ENCODE measurements at regions not wholly inside any gene's neighbourhood (a gene's known extent, or its start where the extent isn't known, plus 50 kb on each side); places are given as distances from the start of the nearest gene placed in this dataset.

DNA sequence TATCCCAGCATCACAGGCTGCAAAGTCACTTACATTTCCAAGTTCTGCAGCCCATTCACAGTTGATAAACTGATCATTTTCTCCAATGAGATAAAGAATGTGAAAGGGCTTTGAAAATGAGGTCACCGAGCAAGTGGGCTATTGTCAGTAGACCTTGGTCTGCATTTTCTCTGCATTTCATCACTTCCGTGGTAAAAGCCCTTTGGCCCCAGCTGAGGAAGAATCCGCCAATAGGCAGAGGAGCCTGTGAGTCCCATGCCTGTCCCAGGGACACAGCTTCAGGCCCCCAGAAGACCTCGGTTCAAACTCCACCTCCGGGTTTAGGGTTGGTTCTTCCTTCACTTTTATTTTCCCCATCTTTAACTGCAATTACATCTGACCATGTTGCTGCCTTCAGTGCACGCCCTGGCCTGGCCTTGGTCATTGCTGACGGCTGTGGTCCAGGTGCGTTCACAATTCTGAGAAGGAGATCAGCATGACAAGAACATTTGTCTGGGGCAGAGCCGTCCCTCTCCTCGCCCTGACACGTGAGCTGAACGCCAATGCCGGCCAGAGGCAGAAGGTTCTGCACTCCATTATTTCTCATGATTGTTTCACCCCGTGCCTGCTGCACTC, 292.5 kb downstream of the TCERG1L start:
- intact Hi-C loops (cut with DNase I; ENCODE audit: low total_unique reads) = no loop called here

DNA sequence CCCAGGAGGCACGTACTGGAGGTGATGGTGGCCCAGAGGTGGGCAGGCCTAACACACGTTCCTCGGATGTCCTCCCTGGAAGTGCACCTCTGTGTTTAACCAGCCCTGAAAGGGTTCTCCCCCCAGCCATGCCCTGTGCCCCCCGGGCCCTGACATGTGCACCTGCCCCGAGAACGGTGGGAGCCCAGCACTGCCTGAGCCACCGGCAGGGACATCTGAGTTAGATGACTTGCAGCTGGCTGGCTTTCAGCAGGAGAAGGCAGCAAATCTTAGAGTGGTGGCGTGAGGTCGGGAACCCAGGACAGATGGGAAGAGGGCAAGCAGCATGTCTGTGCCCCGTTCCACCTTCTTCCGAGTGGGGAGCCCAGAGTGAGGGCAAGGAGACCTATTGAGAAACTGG, 291.8 kb downstream of the TCERG1L start:
- peak in 1 of 2 donors; percentile 45 for DNase-seq (ENCODE audit: low spot score in 2 of 2)
- intact Hi-C loops (cut with DNase I; ENCODE audit: low total_unique reads) = loop anchor here (1.0 kb wide), 1 partner anchor 24 kb away; no protein-coding TSS in a partner anchor

More for the DNA sequence above, 292.5 kb downstream of the TCERG1L start:
- Histone ChIP-seq H3K9me3 (no peaks in the 10 kb centered on the region), H3K27me3 (peaks cover 0 to 26% of the 10 kb centered on the region in 2 donors), H3K27ac (no peak overlapping the region), H3K4me1 (no peaks in the 10 kb centered on the region), H3K36me3 (no peaks in the 10 kb centered on the region), H3K4me3 (no peak overlapping the region)
- DNase-seq (ENCODE audit: low spot score in 2 of 2) = no peak
- TF ChIP-seq POLR2AphosphoS5 (IDR thresholded peaks at IDR 0.05) (no peak), POLR2A (IDR thresholded peaks at IDR 0.05) (no peak)
- TF ChIP-seq, protein P1, sequence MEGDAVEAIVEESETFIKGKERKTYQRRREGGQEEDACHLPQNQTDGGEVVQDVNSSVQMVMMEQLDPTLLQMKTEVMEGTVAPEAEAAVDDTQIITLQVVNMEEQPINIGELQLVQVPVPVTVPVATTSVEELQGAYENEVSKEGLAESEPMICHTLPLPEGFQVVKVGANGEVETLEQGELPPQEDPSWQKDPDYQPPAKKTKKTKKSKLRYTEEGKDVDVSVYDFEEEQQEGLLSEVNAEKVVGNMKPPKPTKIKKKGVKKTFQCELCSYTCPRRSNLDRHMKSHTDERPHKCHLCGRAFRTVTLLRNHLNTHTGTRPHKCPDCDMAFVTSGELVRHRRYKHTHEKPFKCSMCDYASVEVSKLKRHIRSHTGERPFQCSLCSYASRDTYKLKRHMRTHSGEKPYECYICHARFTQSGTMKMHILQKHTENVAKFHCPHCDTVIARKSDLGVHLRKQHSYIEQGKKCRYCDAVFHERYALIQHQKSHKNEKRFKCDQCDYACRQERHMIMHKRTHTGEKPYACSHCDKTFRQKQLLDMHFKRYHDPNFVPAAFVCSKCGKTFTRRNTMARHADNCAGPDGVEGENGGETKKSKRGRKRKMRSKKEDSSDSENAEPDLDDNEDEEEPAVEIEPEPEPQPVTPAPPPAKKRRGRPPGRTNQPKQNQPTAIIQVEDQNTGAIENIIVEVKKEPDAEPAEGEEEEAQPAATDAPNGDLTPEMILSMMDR (IDR thresholded peaks at IDR 0.05) = no peak

GRCh38 chr10:131020775-131021174, 290.7 kb downstream of the TCERG1L start:
- H3K9me3 ChIP-seq = no peaks in the 10 kb centered on the region
- H3K4me3 ChIP-seq = no peak overlapping the region
- H3K27ac ChIP-seq = no peak overlapping the region
- TF ChIP-seq, protein P1 (IDR thresholded peaks at IDR 0.05) = no peak
- TF ChIP-seq POLR2AphosphoS5 (IDR thresholded peaks at IDR 0.05) = no peak
- TF ChIP-seq POLR2A (IDR thresholded peaks at IDR 0.05) = no peak
- no peaks in the 10 kb centered on the region for H3K4me1 ChIP-seq
- intact Hi-C loops (cut with DNase I; ENCODE audit: low total_unique reads) = loop anchor here (1.0 kb wide), 1 partner anchor 23 kb away; no protein-coding TSS in a partner anchor
- no peak for DNase-seq (ENCODE audit: low spot score in 2 of 2)
- H3K27me3 ChIP-seq = peaks cover 0 to 24% of the 10 kb centered on the region in 2 donors
- no peaks in the 10 kb centered on the region for H3K36me3 ChIP-seq

More for the DNA sequence above, 291.8 kb downstream of the TCERG1L start:
- Histone ChIP-seq H3K4me3 (no peak overlapping the region), H3K27me3 (peaks cover 0 to 26% of the 10 kb centered on the region in 2 donors), H3K36me3 (no peaks in the 10 kb centered on the region), H3K4me1 (no peaks in the 10 kb centered on the region), H3K27ac (no peak overlapping the region), H3K9me3 (no peaks in the 10 kb centered on the region)
- TF ChIP-seq POLR2A (IDR thresholded peaks at IDR 0.05) = no peak

GRCh38 chr10:131021246-131021895, 290.1 kb downstream of the TCERG1L start:
- Histone ChIP-seq H3K36me3 (no peaks in the 10 kb centered on the region), H3K27ac (no peak overlapping the region), H3K9me3 (no peaks in the 10 kb centered on the region), H3K4me3 (no peak overlapping the region), H3K4me1 (no peaks in the 10 kb centered on the region), H3K27me3 (peaks cover 0 to 24% of the 10 kb centered on the region in 2 donors)
- DNase-seq (ENCODE audit: low spot score in 2 of 2) = no peak
- intact Hi-C loops (cut with DNase I; ENCODE audit: low total_unique reads) = no loop called here
- TF ChIP-seq, protein P1 (IDR thresholded peaks at IDR 0.05) = no peak
- TF ChIP-seq POLR2AphosphoS5 (IDR thresholded peaks at IDR 0.05) (no peak), POLR2A (IDR thresholded peaks at IDR 0.05) (no peak)

DNA sequence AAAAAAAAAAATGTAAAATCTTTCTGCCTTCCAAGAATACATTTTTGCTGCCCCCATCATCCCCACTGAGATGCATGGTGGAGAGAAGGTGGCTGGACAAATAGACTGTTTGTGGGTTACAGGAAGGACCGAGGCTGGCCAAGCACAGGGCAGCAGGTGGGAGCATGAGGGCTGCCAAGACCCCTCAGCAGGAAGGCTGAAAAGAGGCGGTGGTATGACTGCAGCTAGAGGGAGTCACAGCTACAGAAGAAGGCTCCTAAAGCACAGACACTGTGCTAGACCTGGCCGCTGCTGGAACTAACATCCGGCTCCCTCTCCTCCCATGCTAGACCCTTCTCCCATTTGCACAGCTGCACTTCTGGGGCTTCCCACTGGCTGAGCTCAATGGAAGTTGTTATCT, 289.6 kb downstream of the TCERG1L start:
- TF ChIP-seq POLR2AphosphoS5 (IDR thresholded peaks at IDR 0.05) = no peak
- TF ChIP-seq, protein P1 (IDR thresholded peaks at IDR 0.05) = no peak
- TF ChIP-seq POLR2A (IDR thresholded peaks at IDR 0.05) = no peak
- peaks cover 0 to 24% of the 10 kb centered on the region in 2 donors for H3K27me3 ChIP-seq
- H3K4me1 ChIP-seq = no peaks in the 10 kb centered on the region
- no peak for DNase-seq (ENCODE audit: low spot score in 2 of 2)
- intact Hi-C loops (cut with DNase I; ENCODE audit: low total_unique reads) = no loop called here
- no peaks in the 10 kb centered on the region for H3K36me3 ChIP-seq
- H3K27ac ChIP-seq = no peak overlapping the region
- H3K9me3 ChIP-seq = no peaks in the 10 kb centered on the region
- no peak overlapping the region for H3K4me3 ChIP-seq
